ENCODE measurements at regions not wholly inside any gene's neighbourhood (a gene's known extent, or its start where the extent isn't known, plus 50 kb on each side); places are given as distances from the start of the nearest gene placed in this dataset.

GRCh38 chr6:9522101-9522500 lies 892.8 kb downstream of the TFAP2A start:
- no peaks in the 10 kb centered on the region for H3K36me3 ChIP-seq (ENCODE audit: control insufficient read depth, low read depth, low read length)
- no peaks in the 10 kb centered on the region for H3K4me1 ChIP-seq (ENCODE audit: control insufficient read depth, low read depth, low read length)
- no peak overlapping the region for H3K4me3 ChIP-seq (ENCODE audit: low read length)
- H3K27ac ChIP-seq (ENCODE audit: low read length): no peak overlapping the region
- H3K9me3 ChIP-seq (ENCODE audit: control insufficient read depth, low read depth, low read length): no peaks in the 10 kb centered on the region
- no peaks in the 10 kb centered on the region for H3K27me3 ChIP-seq (ENCODE audit: control insufficient read depth, insufficient read depth, low read length)
- no peak overlapping the region for H3K9ac ChIP-seq (ENCODE audit: low read length)

GRCh38 chr6:9521152-9521530 lies 893.7 kb downstream of the TFAP2A start:
- no peaks in the 10 kb centered on the region for H3K9me3 ChIP-seq (ENCODE audit: control insufficient read depth, low read depth, low read length)
- H3K27me3 ChIP-seq (ENCODE audit: control insufficient read depth, insufficient read depth, low read length): no peaks in the 10 kb centered on the region
- H3K9ac ChIP-seq (ENCODE audit: low read length): no peak overlapping the region
- no peak overlapping the region for H3K4me3 ChIP-seq (ENCODE audit: low read length)
- no peak overlapping the region for H3K27ac ChIP-seq (ENCODE audit: low read length)
- no peaks in the 10 kb centered on the region for H3K36me3 ChIP-seq (ENCODE audit: control insufficient read depth, low read depth, low read length)
- peaks cover 5% of the 10 kb centered on the region for H3K4me1 ChIP-seq (ENCODE audit: control insufficient read depth, low read depth, low read length)

- H3K9ac ChIP-seq (ENCODE audit: low read length): no peak overlapping the region
- no peaks in the 10 kb centered on the region for H3K9me3 ChIP-seq (ENCODE audit: control insufficient read depth, low read depth, low read length)
- H3K4me1 ChIP-seq (ENCODE audit: control insufficient read depth, low read depth, low read length): peaks cover 10% of the 10 kb centered on the region
- H3K27me3 ChIP-seq (ENCODE audit: control insufficient read depth, insufficient read depth, low read length): no peaks in the 10 kb centered on the region
- no peak overlapping the region for H3K4me3 ChIP-seq (ENCODE audit: low read length)
- H3K36me3 ChIP-seq (ENCODE audit: control insufficient read depth, low read depth, low read length): no peaks in the 10 kb centered on the region
- H3K27ac ChIP-seq (ENCODE audit: low read length): no peak overlapping the region
Observed at GRCh38 chr6:9520417-9521151, 894.3 kb downstream of the TFAP2A start.

- Histone ChIP-seq H3K4me3 (ENCODE audit: low read length) (no peak overlapping the region), H3K36me3 (ENCODE audit: control insufficient read depth, low read depth, low read length) (no peaks in the 10 kb centered on the region), H3K27ac (ENCODE audit: low read length) (no peak overlapping the region), H3K9ac (ENCODE audit: low read length) (no peak overlapping the region), H3K9me3 (ENCODE audit: control insufficient read depth, low read depth, low read length) (no peaks in the 10 kb centered on the region), H3K4me1 (ENCODE audit: control insufficient read depth, low read depth, low read length) (peaks cover 10% of the 10 kb centered on the region), H3K27me3 (ENCODE audit: control insufficient read depth, insufficient read depth, low read length) (no peaks in the 10 kb centered on the region)
Observed at GRCh38 chr6:9518431-9518830, 896.4 kb downstream of the TFAP2A start.

GRCh38 chr6:9517806-9518205 lies 897.1 kb downstream of the TFAP2A start:
- H3K27me3 ChIP-seq (ENCODE audit: control insufficient read depth, insufficient read depth, low read length): no peaks in the 10 kb centered on the region
- H3K36me3 ChIP-seq (ENCODE audit: control insufficient read depth, low read depth, low read length): no peaks in the 10 kb centered on the region
- H3K4me1 ChIP-seq (ENCODE audit: control insufficient read depth, low read depth, low read length): peaks cover 10% of the 10 kb centered on the region
- H3K27ac ChIP-seq (ENCODE audit: low read length): no peak overlapping the region
- no peak overlapping the region for H3K4me3 ChIP-seq (ENCODE audit: low read length)
- H3K9ac ChIP-seq (ENCODE audit: low read length): no peak overlapping the region
- H3K9me3 ChIP-seq (ENCODE audit: control insufficient read depth, low read depth, low read length): no peaks in the 10 kb centered on the region

GRCh38 chr6:9515633-9516606 lies 899.0 kb downstream of the TFAP2A start:
- Histone ChIP-seq H3K27me3 (ENCODE audit: control insufficient read depth, insufficient read depth, low read length) (no peaks in the 10 kb centered on the region), H3K9ac (ENCODE audit: low read length) (no peak overlapping the region), H3K36me3 (ENCODE audit: control insufficient read depth, low read depth, low read length) (no peaks in the 10 kb centered on the region), H3K9me3 (ENCODE audit: control insufficient read depth, low read depth, low read length) (no peaks in the 10 kb centered on the region), H3K4me1 (ENCODE audit: control insufficient read depth, low read depth, low read length) (peaks cover 10% of the 10 kb centered on the region), H3K27ac (ENCODE audit: low read length) (no peak overlapping the region), H3K4me3 (ENCODE audit: low read length) (no peak overlapping the region)

GRCh38 chr6:9514146-9514545 lies 900.7 kb downstream of the TFAP2A start:
- no peak overlapping the region for H3K9ac ChIP-seq (ENCODE audit: low read length)
- no peaks in the 10 kb centered on the region for H3K9me3 ChIP-seq (ENCODE audit: control insufficient read depth, low read depth, low read length)
- H3K4me3 ChIP-seq (ENCODE audit: low read length): no peak overlapping the region
- peaks cover 10% of the 10 kb centered on the region for H3K4me1 ChIP-seq (ENCODE audit: control insufficient read depth, low read depth, low read length)
- H3K36me3 ChIP-seq (ENCODE audit: control insufficient read depth, low read depth, low read length): no peaks in the 10 kb centered on the region
- H3K27ac ChIP-seq (ENCODE audit: low read length): no peak overlapping the region
- H3K27me3 ChIP-seq (ENCODE audit: control insufficient read depth, insufficient read depth, low read length): no peaks in the 10 kb centered on the region

GRCh38 chr6:9511157-9511556 lies 903.7 kb downstream of the TFAP2A start:
- no peak overlapping the region for H3K27ac ChIP-seq (ENCODE audit: low read length)
- no peaks in the 10 kb centered on the region for H3K27me3 ChIP-seq (ENCODE audit: control insufficient read depth, insufficient read depth, low read length)
- peaks cover 5% of the 10 kb centered on the region for H3K4me1 ChIP-seq (ENCODE audit: control insufficient read depth, low read depth, low read length)

GRCh38 chr6:9507136-9507895 lies 907.6 kb downstream of the TFAP2A start:
- peaks cover 18% of the 10 kb centered on the region for H3K4me1 ChIP-seq (ENCODE audit: control insufficient read depth, low read depth, low read length)
- H3K4me3 ChIP-seq (ENCODE audit: low read length): no peak overlapping the region
- H3K27me3 ChIP-seq (ENCODE audit: control insufficient read depth, insufficient read depth, low read length): no peaks in the 10 kb centered on the region
- H3K27ac ChIP-seq (ENCODE audit: low read length): no peak overlapping the region
- H3K36me3 ChIP-seq (ENCODE audit: control insufficient read depth, low read depth, low read length): no peaks in the 10 kb centered on the region
- no peak overlapping the region for H3K9ac ChIP-seq (ENCODE audit: low read length)
- no peaks in the 10 kb centered on the region for H3K9me3 ChIP-seq (ENCODE audit: control insufficient read depth, low read depth, low read length)

More at GRCh38 chr6:9511157-9511556, 903.7 kb downstream of the TFAP2A start:
- no peaks in the 10 kb centered on the region for H3K36me3 ChIP-seq (ENCODE audit: control insufficient read depth, low read depth, low read length)
- no peak overlapping the region for H3K9ac ChIP-seq (ENCODE audit: low read length)
- no peaks in the 10 kb centered on the region for H3K9me3 ChIP-seq (ENCODE audit: control insufficient read depth, low read depth, low read length)
- no peak overlapping the region for H3K4me3 ChIP-seq (ENCODE audit: low read length)

- Histone ChIP-seq H3K36me3 (ENCODE audit: control insufficient read depth, low read depth, low read length) (no peaks in the 10 kb centered on the region), H3K9ac (ENCODE audit: low read length) (no peak overlapping the region), H3K9me3 (ENCODE audit: control insufficient read depth, low read depth, low read length) (no peaks in the 10 kb centered on the region), H3K27me3 (ENCODE audit: control insufficient read depth, insufficient read depth, low read length) (no peaks in the 10 kb centered on the region), H3K4me1 (ENCODE audit: control insufficient read depth, low read depth, low read length) (peaks cover 18% of the 10 kb centered on the region), H3K27ac (ENCODE audit: low read length) (no peak overlapping the region), H3K4me3 (ENCODE audit: low read length) (no peak overlapping the region)
Observed at GRCh38 chr6:9504191-9504590, 910.7 kb downstream of the TFAP2A start.

GRCh38 chr6:9503111-9503761 lies 911.6 kb downstream of the TFAP2A start:
- no peaks in the 10 kb centered on the region for H3K9me3 ChIP-seq (ENCODE audit: control insufficient read depth, low read depth, low read length)
- no peaks in the 10 kb centered on the region for H3K36me3 ChIP-seq (ENCODE audit: control insufficient read depth, low read depth, low read length)
- peaks cover 18% of the 10 kb centered on the region for H3K4me1 ChIP-seq (ENCODE audit: control insufficient read depth, low read depth, low read length)
- no peak overlapping the region for H3K9ac ChIP-seq (ENCODE audit: low read length)
- no peaks in the 10 kb centered on the region for H3K27me3 ChIP-seq (ENCODE audit: control insufficient read depth, insufficient read depth, low read length)
- no peak overlapping the region for H3K4me3 ChIP-seq (ENCODE audit: low read length)
- H3K27ac ChIP-seq (ENCODE audit: low read length): no peak overlapping the region

Measured in iPS-18a (cell line).